ENCODE measurements at regions not wholly inside any gene's neighbourhood (a gene's known extent, or its start where the extent isn't known, plus 50 kb on each side); places are given as distances from the start of the nearest gene placed in this dataset.

GRCh38 chr18:73006331-73006730 is 138.5 kb upstream of the NETO1 start:
- RAD21 ChIA-PET (ENCODE audit: low non-redundant PET in 1 of 2, low total read pairs in 2 of 2, uncharacterized antibody in 2 of 2, unreplicated experiment in 2 of 2): no interaction called here
- BruUV-seq (replicated peaks): no TSS peak
- Histone ChIP-seq H3K79me2 (ENCODE audit: insufficient read depth, low read length) (no peaks in the 10 kb centered on the region), H3K4me2 (ENCODE audit: low read length) (no peak overlapping the region), H4K20me1 (ENCODE audit: insufficient read depth) (no peaks in the 10 kb centered on the region), H3K9me3 (ENCODE audit: control insufficient read depth in 1 of 2, insufficient read depth in 1 of 2, low read depth in 1 of 2, low read length in 2 of 2) (peaks cover 21 to 27% of the 10 kb centered on the region in 2 experiments; a peak in 2 of 4 replicates), H3K27ac (ENCODE audit: low read depth, low read length) (no peak overlapping the region), H3K4me3 (replicated peaks in 1 of 2; ENCODE audit: low read depth in 1 of 2, low read length in 2 of 2) (no peak overlapping the region), H3K36me3 (ENCODE audit: control insufficient read depth in 1 of 2, insufficient read depth in 2 of 2, low read length in 2 of 2) (no peaks in the 10 kb centered on the region), H2AFZ (ENCODE audit: low read depth, low read length, poor library complexity, severe bottlenecking) (no peak overlapping the region), H3K4me1 (ENCODE audit: control insufficient read depth in 1 of 2, insufficient read depth in 2 of 2, low read length in 2 of 2) (no peaks in the 10 kb centered on the region), H3K27me3 (ENCODE audit: insufficient read depth, low read length) (no peaks in the 10 kb centered on the region), H3K9ac (ENCODE audit: low read length) (no peak overlapping the region), H3K9me2 (ENCODE audit: insufficient read depth) (no peaks in the 10 kb centered on the region)
- TF ChIP-seq CTCF (IDR thresholded peaks at IDR 0.05 in 2 of 3, conservative IDR thresholded peaks at IDR 0.05 in 1 of 3; ENCODE audit: borderline replicate concordance in 1 of 3, insufficient read depth in 1 of 3, low read depth in 2 of 3, low read length in 2 of 3) (no peak), CBX3 (IDR thresholded peaks at IDR 0.05; ENCODE audit: low read depth) (no peak), ZNF274 (IDR thresholded peaks at IDR 0.05; ENCODE audit: low read depth, low read length) (no peak), EZH2phosphoT487 (IDR thresholded peaks at IDR 0.05; ENCODE audit: borderline replicate concordance) (no peak), REST (IDR thresholded peaks at IDR 0.05; ENCODE audit: low read depth) (no peak), SIN3A (IDR thresholded peaks at IDR 0.05; ENCODE audit: low read depth) (no peak), ZBTB33 (IDR thresholded peaks at IDR 0.05; ENCODE audit: extremely low read depth, insufficient replicate concordance, low read length) (no peak), POLR2A (IDR thresholded peaks at IDR 0.05; ENCODE audit: borderline replicate concordance, extremely low read depth, insufficient read depth, insufficient read length) (no peak), FOSL1 (IDR thresholded peaks at IDR 0.05; ENCODE audit: low read depth) (no peak), SRF (IDR thresholded peaks at IDR 0.05; ENCODE audit: low read depth) (no peak), JUND (IDR thresholded peaks at IDR 0.05) (no peak), RAD21 (IDR thresholded peaks at IDR 0.05; ENCODE audit: low read depth) (no peak), EGR1 (IDR thresholded peaks at IDR 0.05; ENCODE audit: low read depth) (no peak), ZFX (IDR thresholded peaks at IDR 0.05) (no peak), SP1 (IDR thresholded peaks at IDR 0.05; ENCODE audit: low read depth) (no peak), YY1 (IDR thresholded peaks at IDR 0.05; ENCODE audit: extremely low read depth, insufficient replicate concordance, low read depth, low read length) (no peak), CEBPB (IDR thresholded peaks at IDR 0.05; ENCODE audit: low read depth) (no peak), TCF7L2 (IDR thresholded peaks at IDR 0.05; ENCODE audit: borderline replicate concordance, extremely low read depth, insufficient read depth, insufficient read length) (no peak)
- POLR2A ChIA-PET: no interaction called here
- CTCF ChIA-PET: no interaction called here
- ATAC-seq: no peak
- intact Hi-C loops (cut with micrococcal nuclease): no loop called here
- no peak for DNase-seq (ENCODE audit: low read depth, low spot score)
